Stimulated activated CD4-positive, alpha-beta T cell treated with anti-CD3 and anti-CD28 coated beads, Interleukin-15, amount 100 ng/mL, for 48 hours (primary cell): ENCODE measurements at regions not wholly inside any gene's neighbourhood (a gene's known extent, or its start where the extent isn't known, plus 50 kb on each side); places are given as distances from the start of the nearest gene placed in this dataset.
"Not testable (repeated sequence)": the region's sequence is repeated elsewhere in the genome, so short reads cannot be mapped to it uniquely, and the experiment has no call there.

ENCODE experiments used
- DNase-seq, 2 donors: peaks; one replicate each; pipeline ENCODE4 v3.0.0-alpha.2; 2020; ENCODE audit warnings: low read depth in 2 of 2

- DNase-seq = no peak
Observed at GRCh38 chr2:38243186-38243880, 133.7 kb downstream of the ATL2 start.

GRCh38 chr2:38239452-38239851 is 137.6 kb downstream of the ATL2 start:
- DNase-seq = no peak

- DNase-seq = not testable (repeated sequence)
Observed at GRCh38 chr2:38238705-38239104, 138.4 kb downstream of the ATL2 start.

GRCh38 chr2:38237311-38237710 is 139.8 kb downstream of the ATL2 start:
- DNase-seq = no peak

GRCh38 chr2:38233231-38233983 is 143.7 kb downstream of the ATL2 start:
- no peak for DNase-seq

DNA sequence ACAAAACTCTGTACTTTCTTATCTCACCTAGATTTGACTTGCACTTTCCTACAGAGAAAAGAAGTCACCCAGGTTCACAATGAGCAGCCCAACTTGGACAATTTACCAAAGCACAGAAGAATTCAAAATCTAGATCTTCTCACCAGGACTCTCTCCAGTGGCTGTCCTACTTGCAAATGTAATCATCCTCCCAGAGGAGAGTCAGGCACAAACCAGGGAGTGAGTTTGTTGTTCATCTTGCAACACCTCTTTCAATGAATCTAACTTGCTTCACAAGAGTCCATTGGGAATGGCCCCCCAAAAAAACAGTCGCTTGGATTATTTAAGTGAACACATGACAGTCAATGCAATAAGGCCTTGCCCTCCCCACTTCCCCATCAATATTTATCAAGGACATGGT is 144.6 kb downstream of the ATL2 start:
- DNase-seq = no peak

GRCh38 chr2:38230756-38231155 is 146.3 kb downstream of the ATL2 start:
- no peak for DNase-seq

DNA sequence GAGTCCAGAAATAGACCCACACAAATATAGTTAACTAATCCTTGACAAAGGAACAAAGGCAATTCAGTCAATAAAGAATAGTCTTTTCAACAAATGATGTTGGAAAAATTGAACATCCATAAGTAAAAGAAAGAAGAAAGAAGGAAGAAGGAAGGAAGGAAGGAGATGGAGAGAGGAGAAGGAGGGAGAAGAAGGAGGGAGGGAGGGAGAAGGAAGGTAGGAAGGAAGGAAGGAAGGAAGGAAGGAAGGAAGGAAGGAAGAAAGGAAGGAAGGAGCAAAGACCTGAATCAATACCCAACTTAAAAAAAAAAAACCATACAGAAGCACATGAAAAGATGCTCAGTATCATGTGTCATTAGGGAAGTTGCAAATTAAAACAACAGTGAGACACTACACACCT is 148.3 kb downstream of the ATL2 start:
- DNase-seq = no peak

DNA sequence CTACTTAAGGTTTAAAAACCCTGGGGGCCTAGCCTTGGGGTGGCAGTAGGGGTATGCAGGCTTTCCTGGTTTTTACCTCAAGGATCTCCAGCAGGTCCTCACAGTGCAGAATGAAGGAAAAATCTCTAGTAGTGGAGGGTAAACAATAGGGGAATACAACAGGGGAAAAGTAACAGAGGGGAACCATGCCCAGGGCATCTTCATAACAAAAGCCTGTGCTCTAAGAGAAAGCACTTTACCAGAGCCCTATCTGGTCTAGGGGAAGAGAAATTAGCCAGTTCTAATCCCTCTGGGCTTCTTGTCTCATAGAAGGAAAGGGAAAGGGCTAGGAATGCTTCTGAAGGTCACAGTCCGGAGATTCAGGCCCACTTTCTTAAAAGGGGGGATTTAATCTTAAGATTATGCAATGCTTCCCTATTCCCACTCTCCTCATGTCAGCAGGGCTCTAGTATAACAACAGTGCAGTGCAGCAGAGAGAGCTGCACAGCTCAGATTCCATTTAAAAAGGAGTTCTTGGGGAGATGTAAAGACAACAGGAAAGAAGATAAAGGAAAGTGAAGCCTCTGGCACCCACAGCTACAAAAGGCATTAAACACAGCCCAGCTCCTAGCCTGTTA is 149.0 kb upstream of the CYP1B1 start:
- DNase-seq = no peak

DNA sequence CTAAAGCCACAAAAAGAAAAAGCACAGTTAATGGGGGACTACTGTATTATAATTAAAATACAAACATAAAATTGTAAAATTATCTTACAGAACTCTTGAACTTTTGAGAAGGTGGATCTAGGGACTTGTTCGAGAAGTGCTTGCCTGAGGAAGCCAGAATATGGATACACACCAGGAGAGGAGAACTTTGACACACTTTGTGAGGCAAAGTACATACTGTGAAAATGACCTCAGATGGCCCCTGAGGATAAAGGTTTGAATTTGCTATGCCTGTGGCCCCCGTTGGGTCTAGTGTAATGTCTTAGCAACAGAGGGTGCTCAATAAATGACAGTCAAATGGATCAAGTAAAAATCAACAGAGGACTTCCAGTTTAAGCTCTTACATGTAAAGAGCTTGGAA is 148.2 kb upstream of the CYP1B1 start:
- DNase-seq = no peak

DNA sequence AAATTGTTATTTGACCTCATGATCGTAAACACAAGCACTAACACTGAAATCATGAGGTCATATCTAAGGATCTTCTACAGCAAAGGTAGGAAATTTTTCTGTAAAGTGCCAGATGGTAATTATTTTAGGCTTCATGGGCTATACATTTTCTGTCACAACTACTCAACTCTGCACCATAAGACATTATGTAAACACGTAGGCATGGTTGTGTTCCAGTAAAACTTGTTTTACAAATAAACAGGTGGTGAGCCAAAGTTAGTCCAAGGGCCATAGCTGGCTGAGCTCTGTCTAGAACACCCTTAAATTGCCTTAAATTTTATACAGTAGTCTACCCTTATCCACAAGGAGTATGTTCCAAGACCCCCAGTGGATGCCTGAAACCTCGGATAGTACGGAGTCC is 147.3 kb upstream of the CYP1B1 start:
- no peak for DNase-seq

DNA sequence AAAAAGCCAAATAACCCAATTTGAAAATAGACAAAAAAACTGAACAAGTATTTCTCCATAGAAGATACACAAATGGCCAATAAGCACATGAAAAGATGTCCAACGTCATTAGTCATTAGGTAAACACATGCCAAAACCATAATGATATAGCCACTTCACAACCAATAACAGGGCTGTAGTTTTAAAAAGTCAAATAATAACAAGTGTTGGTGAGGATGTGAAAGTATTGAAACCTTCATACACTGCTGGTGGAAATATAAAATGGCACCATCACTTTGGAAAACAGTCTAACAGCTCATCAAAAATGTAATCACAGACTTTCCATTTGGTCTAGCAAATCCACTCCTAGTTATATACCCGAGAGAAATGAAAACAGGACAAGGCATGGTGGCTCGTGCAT is 144.2 kb upstream of the CYP1B1 start:
- no peak for DNase-seq

GRCh38 chr2:38218995-38219394 is 143.0 kb upstream of the CYP1B1 start:
- DNase-seq = no peak

DNA sequence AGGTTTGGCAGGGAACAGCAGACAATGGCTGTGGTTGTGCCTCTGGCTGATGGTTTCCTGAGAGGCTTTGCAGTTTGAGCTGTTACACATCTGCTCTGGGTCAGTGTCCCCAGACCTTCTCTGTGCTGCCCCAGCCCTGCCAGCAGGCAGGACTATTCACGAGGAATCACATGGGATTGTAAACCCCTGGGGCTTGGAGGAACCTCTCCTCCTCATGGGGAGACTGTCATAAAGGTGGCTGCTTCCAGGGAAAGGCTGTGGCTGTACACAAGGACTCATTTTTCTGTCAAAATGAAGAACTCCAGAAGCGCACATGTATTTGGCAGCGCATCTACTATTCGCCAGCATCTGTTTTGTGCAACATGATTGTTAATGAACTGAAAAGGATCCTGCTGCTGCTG is 142.6 kb upstream of the CYP1B1 start:
- DNase-seq = no peak

GRCh38 chr2:38217401-38218188 is 141.6 kb upstream of the CYP1B1 start:
- no peak for DNase-seq

DNA sequence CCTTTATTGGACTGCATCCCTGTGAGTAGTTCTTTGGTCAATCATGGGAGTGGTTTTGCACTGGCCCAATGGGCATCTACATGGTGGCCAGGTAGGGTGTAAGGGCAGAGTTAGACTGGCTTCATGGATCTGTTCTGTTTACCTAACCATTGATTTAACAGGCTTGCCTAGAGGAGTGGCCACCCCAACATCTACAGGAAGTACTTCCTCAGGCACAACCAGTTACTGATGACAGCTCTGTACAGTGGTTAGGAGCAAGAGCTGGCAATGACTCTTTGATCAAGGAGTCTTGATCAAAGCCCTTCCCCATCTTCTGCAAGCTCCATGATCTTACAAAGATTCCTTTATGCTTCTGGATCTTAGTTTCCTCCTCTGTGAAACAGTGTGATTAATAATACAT is 140.9 kb upstream of the CYP1B1 start:
- DNase-seq = no peak

DNA sequence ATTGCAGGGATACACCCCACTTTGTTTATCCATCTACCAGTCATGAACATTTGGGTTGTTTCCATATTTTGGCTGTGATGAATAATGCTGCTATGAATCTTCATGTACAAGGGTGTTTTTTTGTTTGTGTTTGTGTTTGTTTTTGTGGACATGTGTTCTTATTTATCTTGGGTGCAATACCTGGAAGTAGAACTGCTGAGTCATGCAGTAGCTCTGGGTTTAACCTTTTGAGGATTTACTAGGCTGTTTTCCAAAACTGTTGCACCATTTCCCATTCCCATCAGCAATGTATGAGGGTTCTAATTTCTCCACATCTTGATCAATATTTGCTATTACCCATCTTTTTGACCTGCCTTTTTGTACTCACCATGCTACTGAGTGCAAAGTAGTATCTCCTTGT is 140.0 kb upstream of the CYP1B1 start:
- DNase-seq = no peak

GRCh38 chr2:38215522-38215921 is 139.6 kb upstream of the CYP1B1 start:
- DNase-seq = no peak

- peak in 1 of 2 donors; percentile 14 for DNase-seq
Observed at GRCh38 chr2:38214209-38214717, 138.3 kb upstream of the CYP1B1 start.

GRCh38 chr2:38213619-38214167 is 137.7 kb upstream of the CYP1B1 start:
- no peak for DNase-seq

- no peak for DNase-seq
Observed at GRCh38 chr2:38212312-38212711, 136.4 kb upstream of the CYP1B1 start.

DNA sequence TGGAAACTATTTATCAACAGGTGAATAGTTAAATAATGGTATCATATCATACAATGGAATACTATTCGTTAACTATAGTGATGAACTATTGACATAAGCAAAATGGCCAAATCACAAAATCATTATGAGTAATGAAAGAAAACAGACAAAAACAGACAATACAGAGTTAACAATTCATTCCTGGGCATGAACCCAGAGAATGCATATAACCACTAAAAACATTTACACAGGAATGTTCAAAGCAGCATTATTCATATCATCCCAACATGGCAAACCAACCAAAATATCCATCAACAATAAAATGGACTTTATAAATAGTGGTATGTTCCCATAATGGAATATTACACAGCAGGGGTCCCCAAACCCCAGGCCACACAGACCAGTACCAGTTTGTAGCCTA is 131.2 kb upstream of the CYP1B1 start:
- DNase-seq = no peak
